ENCODE measurements at regions not wholly inside any gene's neighbourhood (a gene's known extent, or its start where the extent isn't known, plus 50 kb on each side); places are given as distances from the start of the nearest gene placed in this dataset.

DNA sequence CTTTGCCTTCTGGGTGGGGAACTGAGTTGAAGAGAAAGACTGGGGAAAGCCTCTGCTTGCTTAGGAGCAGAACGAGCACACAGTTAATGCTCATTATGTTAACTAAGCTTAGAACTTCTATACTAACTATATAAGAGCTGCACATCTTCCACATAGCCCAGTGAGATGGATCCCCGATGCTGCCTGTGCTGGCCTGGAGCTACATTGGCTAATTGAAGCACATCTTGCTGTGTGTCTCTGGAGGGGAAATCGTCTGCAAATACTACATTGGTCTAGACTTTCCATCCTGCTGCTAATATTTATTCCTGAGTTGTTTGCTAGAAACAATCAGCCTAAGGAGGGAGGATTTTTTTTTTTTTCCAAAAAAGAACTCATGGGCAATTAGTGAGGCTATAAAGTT lies 406.3 kb downstream of the HAPSTR1 start:
- no peaks in the 10 kb centered on the region for H3K36me3 ChIP-seq (ENCODE audit: control insufficient read depth, insufficient read depth, low read length)
- no peaks in the 10 kb centered on the region for H3K27me3 ChIP-seq (ENCODE audit: control insufficient read depth, insufficient read depth, low read length)
- H3K4me3 ChIP-seq (replicated peaks in 1 of 4; ENCODE audit: control extremely low read depth in 1 of 4, insufficient read depth in 1 of 4, low read depth in 3 of 4, low read length in 4 of 4): no peak overlapping the region
- TF ChIP-seq, protein P1, sequence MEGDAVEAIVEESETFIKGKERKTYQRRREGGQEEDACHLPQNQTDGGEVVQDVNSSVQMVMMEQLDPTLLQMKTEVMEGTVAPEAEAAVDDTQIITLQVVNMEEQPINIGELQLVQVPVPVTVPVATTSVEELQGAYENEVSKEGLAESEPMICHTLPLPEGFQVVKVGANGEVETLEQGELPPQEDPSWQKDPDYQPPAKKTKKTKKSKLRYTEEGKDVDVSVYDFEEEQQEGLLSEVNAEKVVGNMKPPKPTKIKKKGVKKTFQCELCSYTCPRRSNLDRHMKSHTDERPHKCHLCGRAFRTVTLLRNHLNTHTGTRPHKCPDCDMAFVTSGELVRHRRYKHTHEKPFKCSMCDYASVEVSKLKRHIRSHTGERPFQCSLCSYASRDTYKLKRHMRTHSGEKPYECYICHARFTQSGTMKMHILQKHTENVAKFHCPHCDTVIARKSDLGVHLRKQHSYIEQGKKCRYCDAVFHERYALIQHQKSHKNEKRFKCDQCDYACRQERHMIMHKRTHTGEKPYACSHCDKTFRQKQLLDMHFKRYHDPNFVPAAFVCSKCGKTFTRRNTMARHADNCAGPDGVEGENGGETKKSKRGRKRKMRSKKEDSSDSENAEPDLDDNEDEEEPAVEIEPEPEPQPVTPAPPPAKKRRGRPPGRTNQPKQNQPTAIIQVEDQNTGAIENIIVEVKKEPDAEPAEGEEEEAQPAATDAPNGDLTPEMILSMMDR (conservative IDR thresholded peaks at IDR 0.05 in 1 of 2, IDR thresholded peaks at IDR 0.05 in 1 of 2; ENCODE audit: low read depth in 1 of 2, low read length in 2 of 2): no peak
- TF ChIP-seq EZH2 (IDR thresholded peaks at IDR 0.05; ENCODE audit: low read length, missing control alignments): no peak
- no peak overlapping the region for H3K27ac ChIP-seq (ENCODE audit: insufficient read depth, low read length)
- no peaks in the 10 kb centered on the region for H3K79me2 ChIP-seq (ENCODE audit: control insufficient read depth, insufficient read depth, low read length)
- no peaks in the 10 kb centered on the region for H3K9me3 ChIP-seq (ENCODE audit: control insufficient read depth, insufficient read depth, low read depth, low read length)
- H3K4me1 ChIP-seq (ENCODE audit: control insufficient read depth, extremely low read depth, insufficient read depth, low read length): no peaks in the 10 kb centered on the region
- H3K9ac ChIP-seq (ENCODE audit: insufficient read depth, low read length): no peak overlapping the region
- no peak overlapping the region for H2AFZ ChIP-seq (ENCODE audit: low read length)
- no peak overlapping the region for H3K4me2 ChIP-seq (ENCODE audit: extremely low read depth, insufficient read depth, low read length)
- DNase-seq (ENCODE audit: low read depth in 2 of 2): no peak
- H4K20me1 ChIP-seq (ENCODE audit: control insufficient read depth, extremely low read depth, insufficient read depth, low read length): no peaks in the 10 kb centered on the region

DNA sequence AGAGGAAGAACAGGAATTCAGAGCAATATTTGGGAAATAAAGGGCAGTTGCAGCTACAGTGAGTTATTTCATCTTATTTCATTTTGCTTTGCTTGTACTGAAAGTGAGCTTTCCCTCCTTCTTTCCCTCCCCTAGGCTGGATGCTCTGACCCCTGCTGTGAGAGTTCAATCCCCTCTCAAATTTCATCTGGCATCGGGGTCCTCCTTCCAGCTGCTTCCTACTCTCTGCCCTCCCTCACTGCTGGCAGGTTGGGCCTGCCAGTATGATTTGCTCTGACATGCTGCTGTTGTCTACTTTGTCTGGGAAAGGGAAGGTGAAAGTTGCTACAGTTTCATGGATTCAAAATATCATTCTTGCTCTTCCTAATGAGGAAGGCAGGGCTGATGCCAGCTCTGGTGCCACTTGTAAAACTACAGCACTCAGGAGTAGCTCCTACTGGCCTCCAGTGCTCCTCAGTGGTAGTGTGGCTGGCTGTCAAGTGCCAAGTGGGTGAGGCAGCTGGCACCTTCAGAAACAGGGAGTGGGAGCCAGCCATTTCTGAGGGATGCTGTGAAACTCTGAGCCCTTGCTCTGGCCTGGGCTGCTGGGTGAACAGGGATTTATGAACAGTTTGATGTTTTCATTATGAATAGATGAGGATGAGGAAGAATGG lies 408.6 kb downstream of the HAPSTR1 start:
- no peak overlapping the region for H2AFZ ChIP-seq (ENCODE audit: low read length)
- no peaks in the 10 kb centered on the region for H3K79me2 ChIP-seq (ENCODE audit: control insufficient read depth, insufficient read depth, low read length)
- no peaks in the 10 kb centered on the region for H3K36me3 ChIP-seq (ENCODE audit: control insufficient read depth, insufficient read depth, low read length)
- TF ChIP-seq, protein P1 (conservative IDR thresholded peaks at IDR 0.05 in 1 of 2, IDR thresholded peaks at IDR 0.05 in 1 of 2; ENCODE audit: low read depth in 1 of 2, low read length in 2 of 2): no peak
- TF ChIP-seq EZH2 (IDR thresholded peaks at IDR 0.05; ENCODE audit: low read length, missing control alignments): no peak
- H3K4me2 ChIP-seq (ENCODE audit: extremely low read depth, insufficient read depth, low read length): no peak overlapping the region
- no peaks in the 10 kb centered on the region for H3K4me1 ChIP-seq (ENCODE audit: control insufficient read depth, extremely low read depth, insufficient read depth, low read length)
- no peak overlapping the region for H3K9ac ChIP-seq (ENCODE audit: insufficient read depth, low read length)
- DNase-seq (ENCODE audit: low read depth in 2 of 2): no peak
- H4K20me1 ChIP-seq (ENCODE audit: control insufficient read depth, extremely low read depth, insufficient read depth, low read length): no peaks in the 10 kb centered on the region
- no peak overlapping the region for H3K4me3 ChIP-seq (replicated peaks in 1 of 4; ENCODE audit: control extremely low read depth in 1 of 4, insufficient read depth in 1 of 4, low read depth in 3 of 4, low read length in 4 of 4)
- H3K27me3 ChIP-seq (ENCODE audit: control insufficient read depth, insufficient read depth, low read length): no peaks in the 10 kb centered on the region
- no peak overlapping the region for H3K27ac ChIP-seq (ENCODE audit: insufficient read depth, low read length)
- H3K9me3 ChIP-seq (ENCODE audit: control insufficient read depth, insufficient read depth, low read depth, low read length): no peaks in the 10 kb centered on the region

DNA sequence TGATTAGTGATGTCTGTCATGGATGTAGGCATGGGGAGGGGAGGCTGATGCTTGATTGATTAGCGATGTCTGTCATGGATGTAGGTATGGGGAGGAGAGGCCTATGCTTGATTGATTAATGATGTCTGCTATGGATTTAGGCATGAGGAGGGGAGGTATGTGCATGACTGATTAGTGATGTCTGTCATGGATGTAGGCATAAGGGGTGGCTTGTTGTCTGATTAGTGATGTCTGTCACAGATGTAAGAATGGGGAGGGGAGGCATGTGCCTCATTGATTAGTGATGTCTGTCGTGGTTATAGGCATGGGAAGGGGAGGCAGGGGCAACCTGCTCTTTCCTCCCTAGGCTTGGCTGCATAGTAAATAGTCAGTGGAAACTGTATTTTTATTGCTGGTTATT lies 409.4 kb downstream of the HAPSTR1 start:
- no peaks in the 10 kb centered on the region for H3K27me3 ChIP-seq (ENCODE audit: control insufficient read depth, insufficient read depth, low read length)
- no peak for DNase-seq (ENCODE audit: low read depth in 2 of 2)
- H3K27ac ChIP-seq (ENCODE audit: insufficient read depth, low read length): no peak overlapping the region
- no peaks in the 10 kb centered on the region for H3K79me2 ChIP-seq (ENCODE audit: control insufficient read depth, insufficient read depth, low read length)
- TF ChIP-seq EZH2 (IDR thresholded peaks at IDR 0.05; ENCODE audit: low read length, missing control alignments): no peak
- TF ChIP-seq, protein P1 (conservative IDR thresholded peaks at IDR 0.05 in 1 of 2, IDR thresholded peaks at IDR 0.05 in 1 of 2; ENCODE audit: low read depth in 1 of 2, low read length in 2 of 2): no peak
- no peak overlapping the region for H3K4me2 ChIP-seq (ENCODE audit: extremely low read depth, insufficient read depth, low read length)
- H3K9ac ChIP-seq (ENCODE audit: insufficient read depth, low read length): no peak overlapping the region
- H2AFZ ChIP-seq (ENCODE audit: low read length): no peak overlapping the region
- H4K20me1 ChIP-seq (ENCODE audit: control insufficient read depth, extremely low read depth, insufficient read depth, low read length): no peaks in the 10 kb centered on the region
- no peak overlapping the region for H3K4me3 ChIP-seq (replicated peaks in 1 of 4; ENCODE audit: control extremely low read depth in 1 of 4, insufficient read depth in 1 of 4, low read depth in 3 of 4, low read length in 4 of 4)
- H3K4me1 ChIP-seq (ENCODE audit: control insufficient read depth, extremely low read depth, insufficient read depth, low read length): no peaks in the 10 kb centered on the region
- H3K36me3 ChIP-seq (ENCODE audit: control insufficient read depth, insufficient read depth, low read length): no peaks in the 10 kb centered on the region
- no peaks in the 10 kb centered on the region for H3K9me3 ChIP-seq (ENCODE audit: control insufficient read depth, insufficient read depth, low read depth, low read length)

Data from fibroblast of lung (primary cell).